Mesenchymal stem cell (in vitro differentiated cells and primary cell): ENCODE measurements at regions not wholly inside any gene's neighbourhood (a gene's known extent, or its start where the extent isn't known, plus 50 kb on each side); places are given as distances from the start of the nearest gene placed in this dataset.

ENCODE experiments used
- DNase-seq: peaks from one replicate; pipeline ENCODE4 v3.0.0-alpha.2; 2013
- H2AFZ ChIP-seq: one replicate; pipeline ENCODE4 v1.6.1; 2013; ENCODE audit warnings: low read depth, mild to moderate bottlenecking, control low read depth, inconsistent platforms, low read length, moderate library complexity
- H2AK5ac ChIP-seq: 2 replicates; pipeline ENCODE4 v1.6.1; 2013; ENCODE audit warnings: low read length, moderate library complexity, mild to moderate bottlenecking, inconsistent platforms; ENCODE audit not compliant: severe bottlenecking
- H2BK120ac ChIP-seq: one replicate; pipeline ENCODE4 v1.6.1; 2013; ENCODE audit warnings: low read depth, mild to moderate bottlenecking, inconsistent platforms, low read length, moderate library complexity
- H2BK12ac ChIP-seq, 2 experiments: one replicate each; pipeline ENCODE4 v1.6.1; 2013; ENCODE audit warnings: inconsistent platforms in 2 of 2, low read length in 2 of 2, mild to moderate bottlenecking in 2 of 2, moderate library complexity in 2 of 2, control low read depth in 1 of 2
- H2BK15ac ChIP-seq: one replicate; pipeline ENCODE4 v1.6.1; 2013; ENCODE audit warnings: mild to moderate bottlenecking, low read depth, inconsistent platforms; ENCODE audit not compliant: poor library complexity, severe bottlenecking
- H2BK5ac ChIP-seq: 2 replicates; pipeline ENCODE4 v1.6.1; 2013; ENCODE audit warnings: low read depth, mild to moderate bottlenecking, low read length, control low read depth, inconsistent platforms; ENCODE audit not compliant: poor library complexity, severe bottlenecking
- H3K14ac ChIP-seq, 2 experiments: one replicate each; pipeline ENCODE4 v1.6.1; 2013; ENCODE audit warnings: inconsistent platforms in 2 of 2, low read length in 2 of 2, control low read depth in 1 of 2, mild to moderate bottlenecking in 1 of 2, moderate library complexity in 1 of 2
- H3K18ac ChIP-seq, 2 experiments: one replicate each; pipeline ENCODE4 v1.6.1; 2013; ENCODE audit warnings: inconsistent platforms in 2 of 2, low read length in 2 of 2, control low read depth in 1 of 2, low read depth in 1 of 2, mild to moderate bottlenecking in 1 of 2
- H3K23ac ChIP-seq, 2 experiments: one replicate each; pipeline ENCODE4 v1.6.1; 2013; ENCODE audit warnings: inconsistent platforms in 2 of 2, low read length in 2 of 2, mild to moderate bottlenecking in 2 of 2, moderate library complexity in 2 of 2, control low read depth in 1 of 2
- H3K27ac ChIP-seq: 2 replicates; pipeline ENCODE4 v1.5.1; 2013; ENCODE audit warnings: mild to moderate bottlenecking, moderate library complexity, low read length, control low read depth, inconsistent platforms; ENCODE audit not compliant: poor library complexity, severe bottlenecking
- H3K27me3 ChIP-seq, 2 experiments: 2 replicates each; pipeline versions ENCODE4 v1.6.1 to v1.7.0; 2013; ENCODE audit warnings: low read length in 2 of 2, mild to moderate bottlenecking in 2 of 2, moderate library complexity in 2 of 2, control low read depth in 1 of 2, inconsistent platforms in 1 of 2; ENCODE audit not compliant: control insufficient read depth in 1 of 2, insufficient read depth in 1 of 2
- H3K36me3 ChIP-seq, 2 experiments: 2 replicates each; pipeline versions ENCODE4 v1.6.1 to v1.7.0; 2013; ENCODE audit warnings: low read length in 2 of 2, control low read depth in 1 of 2, inconsistent platforms in 1 of 2, low read depth in 1 of 2, mild to moderate bottlenecking in 1 of 2; ENCODE audit not compliant: insufficient read depth in 2 of 2, control insufficient read depth in 1 of 2
- H3K4ac ChIP-seq, 2 experiments: one replicate each; pipeline ENCODE4 v1.6.1; 2013; ENCODE audit warnings: inconsistent platforms in 2 of 2, low read length in 2 of 2, mild to moderate bottlenecking in 2 of 2, moderate library complexity in 2 of 2, control low read depth in 1 of 2, low read depth in 1 of 2
- H3K4me1 ChIP-seq: 2 replicates; pipeline ENCODE4 v1.6.1; 2013; ENCODE audit warnings: low read depth, low read length, control low read depth; ENCODE audit not compliant: control insufficient read depth, insufficient read depth
- H3K4me2 ChIP-seq: 2 replicates; pipeline ENCODE4 v1.6.1; 2013; ENCODE audit warnings: low read length, mild to moderate bottlenecking, inconsistent platforms; ENCODE audit not compliant: poor library complexity, severe bottlenecking
- H3K4me3 ChIP-seq, 2 experiments: 2 replicates each; pipeline versions ENCODE4 v1.5.1 to v1.7.0; 2013; ENCODE audit warnings: low read length in 2 of 2, mild to moderate bottlenecking in 2 of 2, control low read depth in 1 of 2, low read depth in 1 of 2; ENCODE audit not compliant: insufficient read depth in 1 of 2
- H3K79me1 ChIP-seq: replicated peaks from 2 replicates; pipeline ENCODE4 v1.6.1; 2013; ENCODE audit warnings: mild to moderate bottlenecking, control low read depth, low read length, inconsistent platforms; ENCODE audit not compliant: poor library complexity, severe bottlenecking
- H3K9ac ChIP-seq: 2 replicates; pipeline ENCODE4 v1.7.0; 2013; ENCODE audit warnings: mild to moderate bottlenecking, low read length, moderate library complexity
- H3K9me3 ChIP-seq: 2 replicates; pipeline ENCODE4 v1.7.0; 2013; ENCODE audit warnings: mild to moderate bottlenecking, low read length; ENCODE audit not compliant: control insufficient read depth
- H4K8ac ChIP-seq: one replicate; pipeline ENCODE4 v1.6.1; 2013; ENCODE audit warnings: inconsistent platforms, mild to moderate bottlenecking, low read length, moderate library complexity
- H4K91ac ChIP-seq: one replicate; pipeline ENCODE4 v1.6.1; 2013; ENCODE audit warnings: mild to moderate bottlenecking, low read length, inconsistent platforms
- whole genome bisulfite sequencing: methylation state at CpG from one replicate; pipeline ENCODE4 v1.1.7; 2013; ENCODE audit warnings: mixed read lengths; 5-methylcytosine and 5-hydroxymethylcytosine counted together

DNA sequence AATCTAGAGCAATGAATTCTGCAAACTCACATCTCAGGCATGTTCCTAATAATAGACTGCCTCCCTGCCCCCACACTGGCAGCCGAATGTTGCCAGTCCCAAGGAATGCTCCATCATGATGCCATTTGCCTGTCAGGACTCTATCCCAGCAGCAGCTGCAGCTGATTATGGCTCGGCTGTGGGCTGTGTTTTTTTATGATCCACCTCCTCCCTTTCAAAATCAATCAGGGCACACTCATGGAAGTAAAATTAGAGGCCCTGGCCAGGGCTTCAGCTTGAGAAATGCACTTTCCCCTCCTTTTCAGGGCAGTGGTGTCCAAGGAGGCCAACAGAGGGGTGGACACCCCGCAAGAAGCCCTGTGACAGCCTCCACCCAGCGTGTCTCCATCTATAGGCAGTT, 176.7 kb upstream of the S1PR3 start:
- Histone ChIP-seq H2BK12ac (peak overlapping the region in 1 of 2 experiments; percentile 18), H3K27ac (no peak overlapping the region), H2BK15ac (no peak overlapping the region), H2BK120ac (no peak overlapping the region), H3K9me3 (no peaks in the 10 kb centered on the region), H3K9ac (no peak overlapping the region), H4K8ac (no peak overlapping the region), H3K14ac (no peak overlapping the region), H3K18ac (peak overlapping the region in 1 of 2 experiments; percentile 15), H3K27me3 (no peaks in the 10 kb centered on the region), H2AFZ (no peak overlapping the region), H3K4ac (no peak overlapping the region), H3K4me3 (no peak overlapping the region), H2AK5ac (no peak overlapping the region), H3K4me2 (no peak overlapping the region), H3K4me1 (peaks cover 25% of the 10 kb centered on the region), H3K23ac (no peak overlapping the region), H3K79me1 (no peaks in the 10 kb centered on the region), H2BK5ac (no peak overlapping the region), H3K36me3 (no peaks in the 10 kb centered on the region), H4K91ac (no peak overlapping the region)
- peak; percentile 44 for DNase-seq
- WGBS, result 50% methylated on average over 4 of the region's 4 CpGs

DNA sequence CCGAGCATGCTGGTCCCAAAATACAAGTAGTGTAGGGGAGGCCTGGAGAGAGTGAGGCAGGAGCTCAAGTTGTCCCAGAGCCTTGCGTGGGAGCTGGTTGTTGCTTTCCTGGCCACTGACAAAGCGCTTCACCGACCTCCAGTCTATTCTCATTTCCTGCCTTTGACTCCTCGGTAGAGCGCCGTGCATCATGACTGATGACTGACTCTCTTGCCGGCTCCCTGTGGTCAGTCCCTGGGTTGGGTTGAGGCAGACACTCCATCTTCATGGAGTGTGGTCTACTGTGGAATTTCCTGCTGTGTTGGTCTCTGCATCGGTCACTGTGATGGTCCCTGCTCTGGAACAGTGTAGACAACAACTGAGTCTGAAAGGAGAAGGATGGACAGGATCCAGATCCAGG, 175.1 kb upstream of the S1PR3 start:
- Histone ChIP-seq H3K4me3 (no peak overlapping the region), H3K23ac (no peak overlapping the region), H3K9me3 (no peaks in the 10 kb centered on the region), H3K9ac (no peak overlapping the region), H2BK15ac (no peak overlapping the region), H2AK5ac (peak overlapping the region; percentile 12), H2AFZ (no peak overlapping the region), H3K36me3 (no peaks in the 10 kb centered on the region), H3K14ac (no peak overlapping the region), H3K18ac (peak overlapping the region in 1 of 2 experiments; percentile 64), H2BK12ac (peak overlapping the region; percentile 80 to 93), H3K27ac (no peak overlapping the region), H3K27me3 (no peaks in the 10 kb centered on the region), H2BK5ac (no peak overlapping the region), H3K79me1 (no peaks in the 10 kb centered on the region), H3K4me1 (peaks cover 25% of the 10 kb centered on the region), H4K8ac (no peak overlapping the region), H2BK120ac (no peak overlapping the region), H3K4ac (peak overlapping the region in 1 of 2 experiments; percentile 46), H4K91ac (peak overlapping the region; percentile 58), H3K4me2 (no peak overlapping the region)
- DNase-seq, result peak; percentile 65
- WGBS, result 36% methylated on average over 9 of the region's 9 CpGs

DNA sequence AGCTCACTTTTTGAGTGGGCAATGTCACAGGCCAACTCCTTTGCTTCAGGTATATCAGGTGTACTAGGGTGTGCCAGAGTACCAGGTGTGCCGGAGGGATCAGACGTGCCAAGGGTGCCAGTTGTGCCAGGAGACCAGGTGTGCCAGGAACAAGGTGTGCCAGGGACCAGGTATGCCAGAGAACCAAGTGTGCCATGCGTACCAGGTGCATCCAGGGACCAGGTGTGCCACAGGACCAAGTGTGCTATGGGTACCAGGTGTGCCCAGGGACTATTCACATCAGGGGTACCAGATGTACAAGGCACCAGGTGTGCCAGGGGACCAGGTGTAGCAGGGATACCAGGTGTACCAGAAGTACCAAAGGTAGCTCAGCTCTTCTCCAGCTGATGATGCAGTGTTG, 174.7 kb upstream of the S1PR3 start:
- no peak overlapping the region for H2BK15ac ChIP-seq
- H2BK5ac ChIP-seq, result no peak overlapping the region
- no peak for DNase-seq
- no peaks in the 10 kb centered on the region for H3K36me3 ChIP-seq
- no peak overlapping the region for H2AK5ac ChIP-seq
- H3K9ac ChIP-seq, result no peak overlapping the region
- peak overlapping the region; percentile 6 for H2BK120ac ChIP-seq
- H3K14ac ChIP-seq, result peak overlapping the region in 1 of 2 experiments; percentile 68
- WGBS, result 100% methylated on average over 3 of the region's 3 CpGs
- no peaks in the 10 kb centered on the region for H3K79me1 ChIP-seq
- H4K8ac ChIP-seq, result no peak overlapping the region
- no peaks in the 10 kb centered on the region for H3K27me3 ChIP-seq
- no peak overlapping the region for H3K27ac ChIP-seq
- H3K23ac ChIP-seq, result no peak overlapping the region
- no peak overlapping the region for H3K4me3 ChIP-seq
- peak overlapping the region; percentile 49 to 80 for H2BK12ac ChIP-seq
- H3K4me1 ChIP-seq, result peaks cover 25% of the 10 kb centered on the region
- H3K4ac ChIP-seq, result peak overlapping the region; percentile 45 to 48
- H3K4me2 ChIP-seq, result no peak overlapping the region
- no peaks in the 10 kb centered on the region for H3K9me3 ChIP-seq
- peak overlapping the region; percentile 55 for H4K91ac ChIP-seq
- H3K18ac ChIP-seq, result peak overlapping the region; percentile 64 to 91
- H2AFZ ChIP-seq, result no peak overlapping the region

DNA sequence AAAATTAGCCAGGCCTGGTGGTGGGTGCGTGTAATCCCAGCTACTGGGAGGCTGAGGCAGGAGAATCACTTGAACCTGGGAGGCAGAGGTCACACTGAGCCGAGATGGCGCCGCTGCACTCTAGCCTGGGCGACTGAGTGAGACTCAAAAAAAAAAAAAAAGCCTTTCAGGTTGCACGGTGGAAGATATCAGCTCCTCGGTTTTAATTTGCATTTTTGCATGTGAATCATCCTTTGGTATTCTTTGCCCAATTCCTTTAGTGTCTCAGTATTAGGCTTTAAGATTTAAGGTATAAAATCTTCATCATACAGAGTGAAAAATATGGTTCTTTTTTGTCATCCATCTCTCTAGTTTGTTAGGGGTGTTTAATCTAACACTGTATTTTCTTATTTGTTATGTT, 173.6 kb upstream of the S1PR3 start:
- H3K27ac ChIP-seq, result no peak overlapping the region
- H2BK120ac ChIP-seq, result peak overlapping the region; percentile 45
- no peak overlapping the region for H2BK5ac ChIP-seq
- H3K4ac ChIP-seq, result no peak overlapping the region
- H3K4me2 ChIP-seq, result no peak overlapping the region
- H2AK5ac ChIP-seq, result peak overlapping the region; percentile 30
- H3K4me3 ChIP-seq, result no peak overlapping the region
- H3K18ac ChIP-seq, result peak overlapping the region in 1 of 2 experiments; percentile 34
- no peak overlapping the region for H3K23ac ChIP-seq
- peaks cover 25% of the 10 kb centered on the region for H3K4me1 ChIP-seq
- H4K91ac ChIP-seq, result no peak overlapping the region
- no peak overlapping the region for H3K9ac ChIP-seq
- WGBS, result 70% methylated on average over 6 of the region's 7 CpGs
- no peaks in the 10 kb centered on the region for H3K79me1 ChIP-seq
- H3K27me3 ChIP-seq, result no peaks in the 10 kb centered on the region
- no peak overlapping the region for H3K14ac ChIP-seq
- H2BK15ac ChIP-seq, result no peak overlapping the region
- H2AFZ ChIP-seq, result no peak overlapping the region
- no peaks in the 10 kb centered on the region for H3K36me3 ChIP-seq
- H3K9me3 ChIP-seq, result no peaks in the 10 kb centered on the region
- DNase-seq, result no peak
- H2BK12ac ChIP-seq, result peak overlapping the region; percentile 46 to 61
- peak overlapping the region; percentile 67 for H4K8ac ChIP-seq
